Lung (tissue), 12 donors: ENCODE measurements at regions not wholly inside any gene's neighbourhood (a gene's known extent, or its start where the extent isn't known, plus 50 kb on each side); places are given as distances from the start of the nearest gene placed in this dataset. TPM values are rescaled to one million over a fixed set of nuclear protein-coding genes. Genes with fewer than 3 reads are reported as not detected.

Source experiments
- ATAC-seq: fragments of 200-7000 bp; cut with Tn5 transposase; one replicate; pipeline ENCODE4 v1.9.1; 2020; ENCODE audit warnings: moderate number of reproducible peaks; ENCODE audit not compliant: insufficient read depth, low FRiP score
- DNase-seq, 3 donors: peaks; one replicate each; pipeline ENCODE4 v3.0.0-alpha.2; 2013 to 2017
- H3K27ac ChIP-seq, 2 donors: one replicate each; pipeline ENCODE4 v1.5.1; 2013; ENCODE audit warnings: mild to moderate bottlenecking in 2 of 2, moderate library complexity in 2 of 2, control low read depth in 1 of 2, inconsistent platforms in 1 of 2, low read depth in 1 of 2, low read length in 1 of 2
- H3K27me3 ChIP-seq, 3 donors: one replicate each; pipeline ENCODE4 v1.5.1; 2013; ENCODE audit warnings: low read length in 2 of 3; ENCODE audit not compliant: control insufficient read depth in 3 of 3, insufficient read depth in 3 of 3
- H3K36me3 ChIP-seq, 4 donors: one replicate each; pipeline ENCODE4 v1.5.1; 2013; ENCODE audit warnings: low read length in 4 of 4, mild to moderate bottlenecking in 1 of 4, moderate library complexity in 1 of 4; ENCODE audit not compliant: control insufficient read depth in 4 of 4, insufficient read depth in 4 of 4
- H3K4me1 ChIP-seq, 5 donors: one replicate each; pipeline ENCODE4 v1.5.1; 2013; ENCODE audit warnings: low read length in 5 of 5, mild to moderate bottlenecking in 2 of 5, moderate library complexity in 1 of 5; ENCODE audit not compliant: control insufficient read depth in 5 of 5, insufficient read depth in 5 of 5
- H3K4me3 ChIP-seq: one replicate; pipeline ENCODE4 v1.5.1; 2013; ENCODE audit warnings: mild to moderate bottlenecking, control low read depth, moderate library complexity
- H3K9ac ChIP-seq, 2 donors: one replicate each; pipeline ENCODE4 v1.5.1; 2013; ENCODE audit warnings: low read length in 2 of 2, control low read depth in 1 of 2; ENCODE audit not compliant: insufficient read depth in 1 of 2
- H3K9me3 ChIP-seq, 4 donors: one replicate each; pipeline ENCODE4 v1.5.1; 2013; ENCODE audit warnings: low read length in 3 of 4, mild to moderate bottlenecking in 1 of 4, moderate library complexity in 1 of 4; ENCODE audit not compliant: control insufficient read depth in 4 of 4, insufficient read depth in 3 of 4
- WGBS, 2 donors: extraction: QIAGEN DNeasy Blood & Tissue Kit; methylation state at CpG; one replicate each; pipeline ENCODE4 v1.1.7; 2013; 5-methylcytosine and 5-hydroxymethylcytosine counted together
- small RNA-seq: library from RNA; depleted of rRNA; stranded (forward); fragments of <200 nt; gene quantifications from one replicate; pipeline ENCODE3, GENCODE V24; 2014; ENCODE audit warnings: low replicate concordance
- TF ChIP-seq, protein P1 (sequence below): IDR thresholded peaks from 2 replicates; pipeline ENCODE4 v1.5.1; 2012; ENCODE audit warnings: mild to moderate bottlenecking; ENCODE audit errors: control extremely low read depth, extremely low read depth
- donor health status: control.
- donor health status: control.
- donor health status: Bipolar disorder and iron deficiency.
- donor health status: healthy.
- donor health status: DM: yes; HTN: yes; CAD: no.

DNA sequence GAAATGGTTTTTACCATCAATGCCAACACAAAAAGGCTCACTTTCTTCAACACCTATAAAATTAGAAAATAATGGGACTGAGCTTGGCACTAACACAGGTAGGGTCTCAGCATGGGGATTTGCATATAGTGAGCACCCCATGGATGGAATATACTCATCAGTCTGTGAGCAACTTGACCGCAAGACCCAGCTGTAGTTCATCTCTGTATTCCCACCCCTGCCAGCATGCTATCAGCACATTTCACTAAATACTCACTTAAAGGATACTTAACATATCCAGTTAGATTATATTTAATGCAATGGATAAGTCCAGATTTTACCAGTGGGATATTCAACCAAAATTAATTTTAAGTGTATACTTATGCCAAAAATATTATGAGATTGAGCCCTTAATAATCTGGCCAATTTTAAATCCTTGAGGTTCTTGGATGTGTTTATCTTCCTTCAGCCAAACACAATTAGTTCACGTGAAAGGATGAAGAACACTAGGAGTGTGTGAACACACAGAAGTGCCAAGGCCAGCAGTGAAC, 66.7 kb downstream of the C16orf95 start:
- DNase-seq (peak; percentile 46 to 86 (median 80)), ATAC-seq (no peak)
- peaks cover 0 to 2% (median 0%) of the 10 kb centered on the region in 4 donors for H3K9me3 ChIP-seq
- TF ChIP-seq, protein P1, sequence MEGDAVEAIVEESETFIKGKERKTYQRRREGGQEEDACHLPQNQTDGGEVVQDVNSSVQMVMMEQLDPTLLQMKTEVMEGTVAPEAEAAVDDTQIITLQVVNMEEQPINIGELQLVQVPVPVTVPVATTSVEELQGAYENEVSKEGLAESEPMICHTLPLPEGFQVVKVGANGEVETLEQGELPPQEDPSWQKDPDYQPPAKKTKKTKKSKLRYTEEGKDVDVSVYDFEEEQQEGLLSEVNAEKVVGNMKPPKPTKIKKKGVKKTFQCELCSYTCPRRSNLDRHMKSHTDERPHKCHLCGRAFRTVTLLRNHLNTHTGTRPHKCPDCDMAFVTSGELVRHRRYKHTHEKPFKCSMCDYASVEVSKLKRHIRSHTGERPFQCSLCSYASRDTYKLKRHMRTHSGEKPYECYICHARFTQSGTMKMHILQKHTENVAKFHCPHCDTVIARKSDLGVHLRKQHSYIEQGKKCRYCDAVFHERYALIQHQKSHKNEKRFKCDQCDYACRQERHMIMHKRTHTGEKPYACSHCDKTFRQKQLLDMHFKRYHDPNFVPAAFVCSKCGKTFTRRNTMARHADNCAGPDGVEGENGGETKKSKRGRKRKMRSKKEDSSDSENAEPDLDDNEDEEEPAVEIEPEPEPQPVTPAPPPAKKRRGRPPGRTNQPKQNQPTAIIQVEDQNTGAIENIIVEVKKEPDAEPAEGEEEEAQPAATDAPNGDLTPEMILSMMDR = no peak
- peaks cover 0 to 7% (median 0%) of the 10 kb centered on the region in 5 donors for H3K4me1 ChIP-seq
- H3K4me3 ChIP-seq = no peak overlapping the region
- WGBS, 2 donors = 74 to 82% methylated on average over 2 of the region's 2 CpGs
- H3K27ac ChIP-seq = no peak overlapping the region
- H3K27me3 ChIP-seq = no peaks in the 10 kb centered on the region
- no peaks in the 10 kb centered on the region for H3K36me3 ChIP-seq
- no peak overlapping the region for H3K9ac ChIP-seq

- 83 to 87% methylated on average over 12 of the region's 12 CpGs for WGBS, 2 donors
- peaks cover 0 to 7% (median 0%) of the 10 kb centered on the region in 5 donors for H3K4me1 ChIP-seq
These were observed 64.8 kb downstream of the C16orf95 start for GRCh38 chr16:87252269-87252970.

More at GRCh38 chr16:87252269-87252970, 64.8 kb downstream of the C16orf95 start:
- no peaks in the 10 kb centered on the region for H3K36me3 ChIP-seq
- DNase-seq (no peak), ATAC-seq (no peak)
- no peak overlapping the region for H3K4me3 ChIP-seq
- H3K27me3 ChIP-seq = no peaks in the 10 kb centered on the region
- no peak overlapping the region for H3K27ac ChIP-seq
- no peak overlapping the region for H3K9ac ChIP-seq
- TF ChIP-seq, protein P1 = no peak
- H3K9me3 ChIP-seq = peaks cover 0 to 2% (median 0%) of the 10 kb centered on the region in 4 donors

Small RNAs in the stretch of these regions (small RNA-seq; reads per million reads assigned to genes)
- not detected for gene AC093519.1
